A549 (cell line): ENCODE measurements at regions not wholly inside any gene's neighbourhood (a gene's known extent, or its start where the extent isn't known, plus 50 kb on each side); places are given as distances from the start of the nearest gene placed in this dataset.

Source experiments
- ATAC-seq, 2 experiments: fragments of 200-7000 bp in 1 of 2; fragments of >200 bp in 1 of 2; cut with Nextera tagmentation in 1 of 2; cut with Tn5 transposase in 1 of 2; 3 replicates each; pipeline versions ENCODE4 v1.8.0 to v1.9.1; 2018 to 2020; ENCODE audit warnings: mild to moderate bottlenecking in 1 of 2, moderate library complexity in 1 of 2
- CTCF ChIA-PET: fragments of 300-600 bp; sonication (Branson Sonifier 250); formaldehyde crosslinking; extraction: SDS; loops from one replicate; lab custom pipeline; 2021; ENCODE audit warnings: antibody characterized with exemption, inconsistent platforms; lab: Yijun Ruan, JAX
- POLR2A ChIA-PET: fragments of 350-600 bp; formaldehyde crosslinking; extraction: SDS; loops from one replicate; lab custom pipeline; 2021; ENCODE audit warnings: antibody characterized with exemption, inconsistent platforms; lab: Yijun Ruan, JAX
- DNase-seq, 2 experiments: peaks; one replicate each; pipeline versions ENCODE4 v3.0.0 to v3.0.0-alpha.2; 2011 to 2016; ENCODE audit warnings: low read depth in 1 of 2, low spot score in 1 of 2
- FAIRE-seq: peaks from 2 replicates; lab custom pipeline; 2011; peaks lifted over from hg19 to GRCh38; lab: Jason Lieb, UNC
- H3K27ac ChIP-seq, 2 experiments: fragments of >200 bp; sonication (Bioruptor Twin); formaldehyde crosslinking; 3 replicates each; pipeline ENCODE4 v1.5.1; 2016 to 2017
- H3K4me1 ChIP-seq: fragments of >200 bp; sonication (Bioruptor Twin); formaldehyde crosslinking; 3 replicates; pipeline ENCODE4 v1.6.1; 2016
- H3K4me2 ChIP-seq: fragments of >200 bp; sonication (Bioruptor Twin); formaldehyde crosslinking; 3 replicates; pipeline ENCODE4 v1.6.1; 2016
- H3K4me3 ChIP-seq: fragments of >200 bp; sonication (Bioruptor Twin); formaldehyde crosslinking; 3 replicates; pipeline ENCODE4 v1.5.1; 2016
- H3K9me3 ChIP-seq: fragments of >200 bp; sonication (Bioruptor Twin); formaldehyde crosslinking; 3 replicates; pipeline ENCODE4 v1.6.1; 2016
- CBX2 ChIP-seq: fragments of 200-600 bp; sonication (generic); IDR thresholded peaks from 2 replicates; pipeline ENCODE4 v1.6.1; 2016; ENCODE audit warnings: low read depth, mild to moderate bottlenecking, borderline replicate concordance
- CHD2 ChIP-seq: fragments of 150-350 bp; IDR thresholded peaks from 2 replicates; pipeline ENCODE4 v1.6.1; 2014; ENCODE audit warnings: low read length; ENCODE audit not compliant: partially characterized antibody
- EHF ChIP-seq: fragments of 250-450 bp; sonication (Bioruptor Pico); IDR thresholded peaks from 2 replicates; pipeline ENCODE4 v1.5.0; 2020; ENCODE audit warnings: mild to moderate bottlenecking
- ELK1 ChIP-seq: fragments of 150-350 bp; IDR thresholded peaks from 2 replicates; pipeline ENCODE4 v1.6.1; 2014; ENCODE audit warnings: low read depth, mild to moderate bottlenecking, low read length
- EP300 ChIP-seq, 2 experiments: fragments of >200 bp; sonication (Bioruptor Twin); formaldehyde crosslinking; IDR thresholded peaks; 2 replicates in 1 of 2; 3 replicates in 1 of 2; pipeline ENCODE4 v1.6.1; 2016 to 2017
- FOSB ChIP-seq: fragments of 250-450 bp; sonication (Bioruptor Pico); IDR thresholded peaks from 2 replicates; pipeline ENCODE4 v1.5.0; 2020; ENCODE audit warnings: mild to moderate bottlenecking, moderate library complexity
- FOSL2 ChIP-seq, 2 experiments: fragments of 450-650 bp in 1 of 2; fragments of >200 bp in 1 of 2; sonication (Bioruptor Twin) in 1 of 2; formaldehyde crosslinking; IDR thresholded peaks; 2 replicates each; pipeline versions ENCODE4 v1.5.0 to v1.6.1; 2016 to 2020; ENCODE audit warnings: mild to moderate bottlenecking in 1 of 2, moderate library complexity in 1 of 2
- GATA3 ChIP-seq: IDR thresholded peaks from 2 replicates; pipeline ENCODE4 v1.6.1; 2012; ENCODE audit warnings: borderline replicate concordance
- JUN ChIP-seq, 2 experiments: fragments of >200 bp; sonication (Bioruptor Twin); formaldehyde crosslinking; IDR thresholded peaks; 2 replicates in 1 of 2; 3 replicates in 1 of 2; pipeline ENCODE4 v1.6.1; 2016 to 2017
- JUNB ChIP-seq: fragments of >200 bp; sonication (Bioruptor Twin); formaldehyde crosslinking; IDR thresholded peaks from 2 replicates; pipeline ENCODE4 v1.6.1; 2016
- KDM1A ChIP-seq: fragments of 200-600 bp; sonication (generic); IDR thresholded peaks from 2 replicates; pipeline ENCODE4 v1.6.1; 2016; ENCODE audit warnings: low read depth, mild to moderate bottlenecking
- MYC ChIP-seq: IDR thresholded peaks from 2 replicates; pipeline ENCODE4 v1.6.1; 2012; ENCODE audit warnings: mild to moderate bottlenecking, inconsistent platforms, low read length, improper control_type of control experiment, borderline replicate concordance
- NPAS2 ChIP-seq: fragments of 250-450 bp; sonication (Bioruptor Pico); IDR thresholded peaks from 2 replicates; pipeline ENCODE4 v1.8.0; 2022; ENCODE audit warnings: mild to moderate bottlenecking, moderate library complexity, borderline replicate concordance
- NR3C1 ChIP-seq: fragments of >200 bp; sonication (Bioruptor Twin); formaldehyde crosslinking; IDR thresholded peaks from 3 replicates; pipeline ENCODE4 v1.6.1; 2017
- PHF8 ChIP-seq: fragments of 200-600 bp; sonication (generic); IDR thresholded peaks from 2 replicates; pipeline ENCODE4 v1.6.1; 2016; ENCODE audit warnings: low read depth, mild to moderate bottlenecking, antibody characterized with exemption, moderate library complexity, borderline replicate concordance
- RAD21 ChIP-seq, 2 experiments: fragments of >200 bp in 1 of 2; sonication (Bioruptor Twin) in 1 of 2; formaldehyde crosslinking in 1 of 2; IDR thresholded peaks in 1 of 2; conservative IDR thresholded peaks in 1 of 2; 2 replicates in 1 of 2; 3 replicates in 1 of 2; pipeline ENCODE4 v1.6.1; 2012 to 2018; ENCODE audit warnings: inconsistent platforms in 1 of 2
- RCOR1 ChIP-seq: fragments of 150-350 bp; IDR thresholded peaks from 2 replicates; pipeline ENCODE4 v1.6.1; 2014; ENCODE audit warnings: antibody characterized with exemption, low read length, low read depth
- REST ChIP-seq: fragments of 200-600 bp; sonication (generic); IDR thresholded peaks from 2 replicates; pipeline ENCODE4 v1.6.1; 2016; ENCODE audit warnings: antibody characterized with exemption, mild to moderate bottlenecking, moderate library complexity
- RFX5 ChIP-seq: fragments of 450-650 bp; IDR thresholded peaks from 2 replicates; pipeline ENCODE4 v1.7.1; 2014; ENCODE audit warnings: antibody characterized with exemption, mild to moderate bottlenecking, moderate library complexity
- SREBF2 ChIP-seq: fragments of 450-650 bp; IDR thresholded peaks from 2 replicates; pipeline ENCODE4 v1.6.1; 2014; ENCODE audit warnings: mild to moderate bottlenecking, moderate library complexity
- TP53 ChIP-seq: fragments of 250-450 bp; sonication (Bioruptor Pico); IDR thresholded peaks from 2 replicates; pipeline ENCODE4 v1.5.0; 2021; ENCODE audit warnings: mild to moderate bottlenecking, moderate library complexity
- ZC3H11A ChIP-seq: fragments of 450-650 bp; IDR thresholded peaks from 2 replicates; pipeline ENCODE4 v1.6.1; 2014; ENCODE audit warnings: antibody characterized with exemption, mild to moderate bottlenecking
- ZFP36 ChIP-seq: fragments of 450-650 bp; IDR thresholded peaks from 2 replicates; pipeline ENCODE4 v1.6.1; 2014; ENCODE audit warnings: borderline replicate concordance; ENCODE audit not compliant: partially characterized antibody
- ZNF302 ChIP-seq: fragments of 250-450 bp; sonication (Bioruptor Pico); IDR thresholded peaks from 2 replicates; pipeline ENCODE4 v1.9.0; 2021; ENCODE audit warnings: inconsistent platforms, mild to moderate bottlenecking, moderate library complexity
- ZSCAN20 ChIP-seq: fragments of 250-450 bp; sonication (Bioruptor Pico); IDR thresholded peaks from 2 replicates; pipeline ENCODE4 v1.8.0; 2022; ENCODE audit warnings: mild to moderate bottlenecking, moderate library complexity
- WGBS: methylation state at CpG from one replicate; pipeline ENCODE4 v1.1.6; 2017; ENCODE audit errors: missing lambda C conversion rate; 5-methylcytosine and 5-hydroxymethylcytosine counted together
- TF ChIP-seq, protein P1 (sequence below): fragments of 450-650 bp; IDR thresholded peaks from 2 replicates; pipeline ENCODE4 v1.6.1; 2014; ENCODE audit warnings: antibody characterized with exemption

- ATAC-seq (no peak), FAIRE-seq (no peak)
- no peak overlapping the region for H3K27ac ChIP-seq
- CTCF ChIA-PET = no interaction called here
- H3K4me2 ChIP-seq = no peak overlapping the region
- POLR2A ChIA-PET = interaction anchor here (0.7 kb wide), 1 partner anchor 50 kb away, joined by 3 read pairs; no protein-coding TSS in a partner anchor
- TF ChIP-seq ZC3H11A = no peak
- TF ChIP-seq JUN (IDR thresholded peaks at IDR 0.05) = no peak
- TF ChIP-seq ZSCAN20 (CRISPR knock-in tag) = no peak
- no peak for TF ChIP-seq ZNF302
- TF ChIP-seq EP300 (IDR thresholded peaks at IDR 0.05) = no peak
- no peak for TF ChIP-seq SREBF2
- TF ChIP-seq CHD2 = no peak
- no peak for TF ChIP-seq KDM1A
- no peak for TF ChIP-seq EHF
- TF ChIP-seq, protein P1, sequence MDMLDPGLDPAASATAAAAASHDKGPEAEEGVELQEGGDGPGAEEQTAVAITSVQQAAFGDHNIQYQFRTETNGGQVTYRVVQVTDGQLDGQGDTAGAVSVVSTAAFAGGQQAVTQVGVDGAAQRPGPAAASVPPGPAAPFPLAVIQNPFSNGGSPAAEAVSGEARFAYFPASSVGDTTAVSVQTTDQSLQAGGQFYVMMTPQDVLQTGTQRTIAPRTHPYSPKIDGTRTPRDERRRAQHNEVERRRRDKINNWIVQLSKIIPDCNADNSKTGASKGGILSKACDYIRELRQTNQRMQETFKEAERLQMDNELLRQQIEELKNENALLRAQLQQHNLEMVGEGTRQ = no peak
- TF ChIP-seq NR3C1 = no peak
- TF ChIP-seq RCOR1 = no peak
- TF ChIP-seq JUNB = no peak
- TF ChIP-seq RFX5 = no peak
- TF ChIP-seq TP53 = no peak
- TF ChIP-seq MYC = no peak
- no peak for TF ChIP-seq ELK1
- TF ChIP-seq, all 56 proteins: peak for 0
- no peak for DNase-seq
- Histone ChIP-seq H3K9me3 (no peaks in the 10 kb centered on the region), H3K4me1 (no peaks in the 10 kb centered on the region), H3K4me3 (no peak overlapping the region)
Observed at GRCh38 chr12:87385322-87385721, 643.9 kb downstream of the C12orf50 start.

DNA sequence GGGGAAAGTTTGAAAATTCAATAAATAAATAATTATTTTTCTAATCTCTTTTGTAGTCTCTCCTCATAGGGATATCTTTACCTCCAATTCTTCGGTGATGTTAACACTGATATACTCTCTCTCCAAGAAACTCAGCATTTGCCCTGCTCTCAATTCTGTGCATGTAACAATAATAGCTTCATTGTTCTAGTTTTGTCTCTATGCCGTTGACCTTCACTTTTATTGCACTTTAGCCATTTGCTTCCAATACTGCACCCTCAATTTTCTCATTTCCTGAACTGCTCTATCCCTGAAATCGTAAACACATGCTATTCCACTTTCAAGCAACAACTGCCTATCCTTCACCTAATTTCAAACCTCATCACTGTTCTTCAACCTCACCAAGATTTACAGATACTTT lies 645.0 kb downstream of the C12orf50 start:
- TF ChIP-seq ZFP36 (no peak), GATA3 (no peak), REST (no peak), PHF8 (no peak), NPAS2 (CRISPR knock-in tag) (no peak), CBX2 (no peak), FOSB (no peak), NR3C1 (no peak), ELK1 (no peak), TP53 (no peak), FOSL2 (IDR thresholded peaks at IDR 0.05) (no peak), FOSL2 (CRISPR knock-in tag; IDR thresholded peaks at IDR 0.05) (no peak), RAD21 (conservative IDR thresholded peaks at IDR 0.05 in 1 of 2, IDR thresholded peaks at IDR 0.05 in 1 of 2) (no peak), ZC3H11A (no peak)
- TF ChIP-seq, protein P1 = no peak
- TF ChIP-seq, all 56 proteins: peak for 0
- FAIRE-seq = no peak
- H3K4me1 ChIP-seq = no peaks in the 10 kb centered on the region
- ChIA-PET CTCF (no interaction called here), POLR2A (no interaction called here)
- ATAC-seq = no peak
- H3K27ac ChIP-seq = no peak overlapping the region
- H3K4me2 ChIP-seq = no peak overlapping the region
- WGBS = 60% methylated on average over 3 of the region's 3 CpGs
- no peaks in the 10 kb centered on the region for H3K9me3 ChIP-seq
- DNase-seq = no peak
- no peak overlapping the region for H3K4me3 ChIP-seq
